GM12878 (cell line): ENCODE measurements at regions not wholly inside any gene's neighbourhood (a gene's known extent, or its start where the extent isn't known, plus 50 kb on each side); places are given as distances from the start of the nearest gene placed in this dataset.

Experiments
- ATF2 ChIP-seq: IDR thresholded peaks from 2 replicates; pipeline ENCODE4 v1.6.1; 2012; ENCODE audit warnings: low read length, inconsistent platforms
- BRCA1 ChIP-seq: IDR thresholded peaks from 2 replicates; pipeline ENCODE4 v1.6.1; 2011; ENCODE audit warnings: low read depth, low read length, improper control_type of control experiment
- DPF2 ChIP-seq: fragments of 450-650 bp; IDR thresholded peaks from 2 replicates; pipeline ENCODE4 v1.6.1; 2017; ENCODE audit warnings: mild to moderate bottlenecking
- EZH2 ChIP-seq: IDR thresholded peaks from 2 replicates; pipeline ENCODE4 v1.6.1; 2012; ENCODE audit warnings: low read depth, mild to moderate bottlenecking, control low read depth, inconsistent platforms, low read length, borderline replicate concordance; ENCODE audit not compliant: control insufficient read depth
- JUNB ChIP-seq: IDR thresholded peaks from 2 replicates; pipeline ENCODE4 v1.6.1; 2016; ENCODE audit warnings: antibody characterized with exemption, mild to moderate bottlenecking
- POLR2AphosphoS5 ChIP-seq: IDR thresholded peaks from 2 replicates; pipeline ENCODE4 v1.6.1; 2011; ENCODE audit warnings: mild to moderate bottlenecking, low read length, inconsistent platforms
- RAD21 ChIP-seq: IDR thresholded peaks from 2 replicates; pipeline ENCODE4 v1.6.1; 2011; ENCODE audit warnings: mild to moderate bottlenecking, low read depth, low read length, moderate library complexity; ENCODE audit not compliant: insufficient read depth
- REST ChIP-seq: IDR thresholded peaks from 2 replicates; pipeline ENCODE4 v1.6.1; 2012; ENCODE audit warnings: mild to moderate bottlenecking, low read depth, low read length
- USF1 ChIP-seq: IDR thresholded peaks from 2 replicates; pipeline ENCODE4 v1.6.1; 2011; ENCODE audit warnings: borderline replicate concordance, low read depth, mild to moderate bottlenecking, moderate library complexity, mixed read lengths, low read length; ENCODE audit not compliant: insufficient read depth; ENCODE audit errors: extremely low read length

GRCh38 chr13:112255550-112256120 is 120.5 kb upstream of the SPACA7 start:
- no peak for TF ChIP-seq RAD21
- no peak for TF ChIP-seq DPF2
- TF ChIP-seq BRCA1 = no peak
- TF ChIP-seq ATF2 = no peak
- no peak for TF ChIP-seq USF1
- no peak for TF ChIP-seq JUNB
- TF ChIP-seq POLR2AphosphoS5 = no peak
- TF ChIP-seq EZH2 = no peak
- TF ChIP-seq REST = no peak
